ENCODE measurements at regions not wholly inside any gene's neighbourhood (a gene's known extent, or its start where the extent isn't known, plus 50 kb on each side); places are given as distances from the start of the nearest gene placed in this dataset.

DNA sequence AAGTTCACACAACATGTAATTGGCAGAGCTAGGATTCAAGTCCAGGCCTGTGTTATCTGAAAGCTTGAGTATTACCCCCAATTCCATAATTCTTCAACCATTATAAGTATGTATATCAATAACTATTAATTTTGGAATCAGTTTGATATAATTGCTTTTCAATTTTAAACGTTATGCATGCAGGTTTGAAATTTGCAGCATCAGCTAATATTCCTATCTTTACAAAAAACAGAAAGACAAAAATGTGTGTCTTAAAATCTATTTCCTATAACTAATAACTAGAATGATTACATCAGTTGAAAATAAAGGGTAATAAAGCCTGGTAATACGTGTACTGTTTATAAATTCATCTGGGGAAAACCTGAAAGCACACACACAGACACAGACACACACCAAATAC lies 543.3 kb upstream of the PKDCC start:
- DNase-seq, result no peak

DNA sequence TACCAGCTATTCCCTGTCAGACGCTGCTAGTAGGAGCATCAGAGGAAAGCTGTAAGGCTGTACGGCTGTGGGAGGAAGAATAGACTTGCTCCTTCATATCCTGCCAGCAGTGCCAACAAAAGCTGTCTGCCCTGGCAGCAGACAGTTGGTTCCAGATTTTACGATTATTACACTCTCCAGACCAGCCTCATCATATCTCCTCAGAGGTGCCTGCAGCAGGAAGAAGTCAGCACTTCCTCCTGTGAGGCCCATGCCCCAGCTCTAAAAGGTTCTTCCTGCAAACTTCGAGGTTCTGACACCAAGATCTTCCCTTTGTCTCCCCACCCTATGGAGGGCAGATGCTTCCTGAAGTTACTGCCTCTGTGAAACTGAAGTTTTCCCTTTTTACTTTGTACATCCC lies 537.7 kb upstream of the PKDCC start:
- DNase-seq, result no peak

DNA sequence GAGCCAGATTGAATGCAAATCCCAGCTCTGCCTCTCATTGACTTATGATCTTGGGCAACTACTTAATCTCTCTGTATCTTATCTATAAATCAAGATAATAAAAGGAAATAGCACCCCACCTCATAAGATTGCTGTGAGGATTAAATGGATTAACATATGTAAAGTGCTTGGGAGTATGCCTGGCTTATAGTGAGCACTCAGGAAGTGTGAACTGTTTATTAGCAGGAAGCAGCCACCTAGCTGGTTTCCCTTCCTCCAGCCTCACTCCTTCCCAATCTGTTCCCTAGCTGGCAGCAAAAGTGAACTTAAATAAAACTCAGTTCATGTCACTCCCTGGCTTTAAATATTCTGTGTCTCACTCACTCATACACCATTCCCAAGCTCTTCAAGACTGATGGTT lies 526.6 kb upstream of the PKDCC start:
- no peak for DNase-seq

DNA sequence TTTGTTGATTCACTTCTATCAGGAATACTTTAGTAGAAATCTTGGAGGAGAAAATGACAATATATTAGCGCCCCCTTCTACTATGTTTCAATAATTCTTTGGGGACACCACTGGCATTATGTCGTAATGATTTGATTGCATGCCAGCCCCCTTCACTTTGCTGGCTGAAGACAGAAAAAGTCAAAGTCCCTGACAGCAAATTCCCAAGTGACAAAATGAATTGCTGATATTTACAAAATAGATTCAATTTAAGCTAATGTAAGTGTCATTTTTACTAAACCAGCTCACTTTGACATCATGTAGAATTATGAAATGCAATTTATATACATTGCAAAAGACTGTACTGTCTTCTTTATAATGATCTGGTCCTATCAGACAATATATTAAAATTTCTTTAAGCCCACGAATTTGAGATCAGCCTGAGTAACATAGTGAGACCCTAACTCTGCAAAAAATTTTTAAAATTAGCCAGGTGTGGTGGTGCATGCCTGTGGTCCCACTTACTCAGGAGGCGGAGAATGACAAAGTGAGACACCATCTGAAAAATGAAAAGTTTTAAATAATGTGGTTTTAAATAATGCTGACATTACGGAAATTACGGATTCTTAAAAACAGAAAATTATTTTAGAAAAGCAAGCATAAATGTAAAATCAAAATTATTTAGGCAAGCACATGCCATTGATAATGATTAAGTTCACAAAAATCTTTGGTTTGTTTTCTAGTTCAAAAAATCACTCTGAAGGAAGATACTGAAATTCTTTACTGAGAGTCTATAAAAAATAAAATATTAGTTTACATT lies 520.1 kb upstream of the PKDCC start:
- DNase-seq, result no peak

DNA sequence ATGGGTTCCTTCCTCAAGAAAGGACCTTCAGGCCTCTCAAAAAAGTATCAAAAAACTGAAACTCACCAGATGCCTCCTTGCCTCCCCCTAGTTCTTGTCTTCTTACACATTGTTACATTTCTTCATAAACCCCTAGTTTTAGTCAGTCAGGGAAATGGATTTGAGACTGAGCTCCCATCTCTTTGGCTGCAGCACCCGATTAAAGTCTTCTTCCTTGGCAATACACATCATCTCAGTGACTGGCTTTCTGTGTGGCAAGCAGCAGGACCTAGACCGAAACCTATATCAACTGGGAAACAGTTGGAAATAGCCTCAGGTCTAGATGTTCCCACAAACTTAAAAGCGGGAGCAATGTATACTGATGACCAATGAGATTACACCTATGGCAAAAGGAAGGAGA lies 512.2 kb upstream of the PKDCC start:
- DNase-seq, result no peak

DNA sequence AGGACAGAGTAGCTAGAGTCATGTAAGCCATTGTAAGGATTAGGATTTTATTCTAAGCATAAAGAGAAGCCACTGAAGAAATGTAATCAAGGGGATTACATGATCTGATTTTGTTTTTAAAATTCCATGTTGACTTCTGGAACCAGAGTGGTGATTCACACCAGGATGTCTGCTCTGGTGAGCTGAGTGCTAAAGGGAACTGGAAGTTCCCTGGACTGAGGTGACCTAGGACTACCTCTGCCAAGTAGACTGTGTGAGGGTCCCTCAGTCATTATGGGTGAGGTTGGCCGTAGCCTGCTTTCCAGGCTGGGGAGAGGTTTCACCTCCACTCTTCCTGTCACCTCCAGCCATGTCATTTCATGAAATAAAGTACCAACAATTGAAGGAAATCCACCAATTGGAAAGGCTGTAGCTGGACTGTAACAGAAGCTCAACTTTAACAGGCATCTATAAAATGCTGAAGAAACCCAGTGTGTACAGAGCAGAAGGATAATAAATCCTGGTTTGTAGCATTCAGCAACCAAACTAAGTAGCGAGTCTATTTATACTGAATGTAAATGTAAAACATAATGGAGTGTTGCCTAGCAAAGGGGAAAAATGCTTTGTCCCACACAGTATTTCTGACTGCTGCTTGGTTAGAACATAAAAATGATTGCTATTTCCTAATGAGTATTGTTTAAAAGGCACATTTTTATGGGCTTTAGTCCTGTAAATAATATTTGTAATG lies 507.4 kb upstream of the PKDCC start:
- no peak for DNase-seq

DNA sequence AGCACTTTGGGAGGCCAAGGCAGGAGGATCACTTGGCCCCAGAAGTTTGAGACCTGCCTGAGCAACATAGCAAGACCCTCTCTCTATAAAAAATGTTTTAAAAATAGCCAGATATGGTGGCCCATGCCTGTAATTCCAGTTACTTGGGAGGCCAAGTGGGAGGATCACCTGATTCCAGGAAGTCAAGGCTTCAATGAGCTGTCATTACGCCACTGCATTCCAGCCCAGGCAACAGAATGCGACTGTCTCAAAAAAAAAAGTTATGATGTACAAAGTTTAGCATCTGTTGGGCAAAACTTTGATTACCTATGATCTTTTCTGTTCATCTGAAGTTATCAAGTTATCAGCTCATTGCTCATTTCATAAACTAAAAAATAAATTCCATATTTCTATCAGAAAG lies 504.1 kb upstream of the PKDCC start:
- DNase-seq, result no peak

DNA sequence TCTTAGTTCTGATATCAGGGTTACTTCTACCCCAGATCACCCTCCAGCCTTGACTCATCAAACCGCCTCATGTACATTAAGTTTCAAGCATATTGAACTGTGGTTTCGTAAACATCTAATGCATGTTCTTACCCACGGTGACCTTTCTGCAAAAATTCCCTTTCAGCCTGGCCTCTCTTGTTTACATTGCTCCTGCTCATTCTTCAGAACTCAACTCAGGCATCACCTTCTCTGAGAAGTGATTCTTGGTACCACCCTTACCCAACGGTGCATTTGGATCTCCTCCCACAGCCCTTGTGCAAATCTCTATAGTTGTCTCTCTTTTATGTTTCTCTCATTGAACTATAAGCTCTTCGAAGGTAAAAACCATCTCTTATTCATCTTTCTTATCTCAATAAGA lies 503.1 kb upstream of the PKDCC start:
- no peak for DNase-seq

DNA sequence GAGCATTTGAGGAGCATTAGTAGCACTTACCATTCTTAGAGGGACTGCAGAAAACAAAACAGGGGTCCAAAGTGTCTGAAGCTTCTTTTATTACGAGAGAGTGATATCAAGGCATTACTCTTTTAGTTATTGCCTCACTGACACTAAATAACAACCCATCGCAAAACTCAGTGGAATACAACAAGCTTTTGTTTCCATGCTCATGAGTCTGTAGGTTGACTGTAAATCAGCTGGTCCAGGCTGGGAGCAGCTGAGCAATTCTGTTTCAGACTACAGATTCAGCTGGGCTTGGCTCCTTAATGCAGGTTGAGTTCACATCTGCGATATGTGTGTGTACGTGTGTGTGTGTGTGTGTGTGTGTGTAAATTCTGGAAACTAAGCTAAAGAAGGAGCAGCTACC lies 501.8 kb upstream of the PKDCC start:
- no peak for DNase-seq

DNA sequence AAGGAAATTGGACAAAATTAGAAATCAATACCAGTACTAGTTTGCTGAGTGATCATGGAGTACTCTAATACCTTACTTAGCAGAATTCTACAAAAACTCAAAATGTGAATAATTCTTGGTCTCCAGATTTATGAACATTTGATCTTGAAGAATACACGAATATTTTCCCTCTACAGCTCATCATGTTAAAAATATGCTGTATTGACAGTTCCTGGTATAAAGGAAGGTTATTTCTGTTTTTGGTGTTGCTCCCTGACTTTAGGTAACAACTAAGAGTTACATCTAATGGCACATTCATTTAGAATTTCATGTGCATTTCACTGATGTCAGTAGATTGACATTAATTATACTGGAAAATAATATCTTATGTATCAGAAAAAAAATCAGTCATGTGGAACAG lies 479.2 kb upstream of the PKDCC start:
- DNase-seq, result no peak

DNA sequence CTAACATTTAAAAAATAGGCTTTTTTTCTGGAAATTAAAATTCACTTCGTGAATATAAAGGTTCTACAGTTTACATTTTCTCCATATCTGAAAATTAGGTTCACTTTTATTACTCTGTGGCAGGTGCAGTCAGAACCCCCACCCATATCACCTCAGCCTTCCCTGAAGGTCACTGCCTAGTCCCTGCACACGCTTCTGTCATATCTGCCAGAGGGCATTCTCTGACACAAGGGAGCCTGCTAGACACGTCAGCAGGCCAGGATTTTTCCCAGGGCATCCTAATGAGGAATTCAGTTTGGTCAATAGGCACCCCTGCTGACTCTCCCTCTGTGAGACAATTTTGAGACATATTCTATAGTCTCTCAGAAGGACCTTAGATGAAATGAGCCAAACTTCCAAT lies 475.7 kb upstream of the PKDCC start:
- DNase-seq, result no peak

DNA sequence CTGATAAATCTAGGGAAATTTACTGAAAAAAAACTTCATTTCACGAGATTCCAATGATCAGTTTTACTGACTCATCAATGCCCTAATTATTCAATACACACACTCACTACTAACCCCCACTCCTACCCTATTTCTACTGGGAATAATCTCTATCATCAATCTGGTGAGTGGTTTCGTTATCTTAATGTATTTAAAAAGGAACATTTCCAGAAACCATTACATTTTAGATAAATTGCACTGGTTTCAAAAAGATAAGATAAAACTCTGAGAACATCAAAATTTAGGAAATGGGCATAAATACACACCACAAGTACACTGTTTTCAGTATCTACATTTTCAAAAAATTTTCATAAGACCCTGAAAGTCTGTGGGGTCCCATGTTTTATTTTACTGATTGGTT lies 471.4 kb upstream of the PKDCC start:
- no peak for DNase-seq

DNA sequence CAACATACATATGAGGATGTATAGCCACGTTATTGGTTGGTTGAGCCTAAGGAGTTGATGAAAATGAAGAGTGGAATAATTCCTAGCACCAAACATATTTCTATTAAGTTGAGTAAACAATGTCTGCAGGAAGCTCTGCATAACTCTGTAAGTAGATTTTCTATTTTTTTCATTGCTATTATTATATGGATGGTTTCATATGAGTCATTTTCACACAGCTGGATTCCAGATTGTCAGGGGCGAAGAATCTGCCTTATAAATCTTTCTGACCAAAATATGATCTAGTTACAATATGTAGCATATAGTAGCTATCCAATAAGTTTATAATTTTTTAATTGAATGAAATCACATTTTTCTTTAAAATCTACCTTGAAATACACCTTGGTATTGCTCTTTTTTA lies 468.0 kb upstream of the PKDCC start:
- DNase-seq, result no peak

DNA sequence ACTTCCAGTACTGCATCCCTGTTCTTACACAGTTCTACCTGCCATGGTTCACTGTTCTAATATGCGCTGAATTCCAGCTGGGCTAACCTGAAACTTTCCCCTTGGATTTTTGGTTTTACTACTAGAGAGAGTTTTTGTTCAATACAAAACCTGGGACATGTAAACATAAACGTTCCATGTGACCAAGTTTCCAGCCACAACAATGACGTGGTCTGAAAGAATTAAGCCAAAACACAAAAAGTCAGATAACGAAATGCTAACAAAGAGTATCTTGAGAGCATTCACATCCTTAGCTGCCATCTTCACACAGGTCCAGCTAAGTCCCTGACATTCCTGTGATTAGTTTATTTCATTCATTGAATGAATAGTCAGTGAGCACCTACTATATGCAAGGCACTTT lies 467.0 kb upstream of the PKDCC start:
- DNase-seq, result no peak

DNA sequence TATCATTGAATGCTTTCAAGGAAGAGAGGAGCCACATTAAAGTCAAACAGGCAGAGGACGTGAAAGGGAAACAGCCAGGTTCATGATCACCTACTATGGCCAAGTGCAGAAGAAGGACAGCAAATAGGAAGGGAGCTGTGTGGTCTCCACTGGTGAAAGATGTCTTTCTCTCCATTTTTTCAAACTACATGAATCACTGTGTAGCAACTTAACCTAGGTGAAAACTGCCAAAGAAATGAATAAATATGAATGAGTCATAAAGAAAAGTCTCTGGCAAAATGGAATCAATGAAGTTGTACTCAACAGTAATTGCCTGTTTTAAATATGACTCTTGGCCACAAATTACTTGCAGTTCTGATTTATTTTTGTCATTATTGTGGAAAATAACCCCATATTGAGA lies 452.6 kb upstream of the PKDCC start:
- DNase-seq, result no peak

DNA sequence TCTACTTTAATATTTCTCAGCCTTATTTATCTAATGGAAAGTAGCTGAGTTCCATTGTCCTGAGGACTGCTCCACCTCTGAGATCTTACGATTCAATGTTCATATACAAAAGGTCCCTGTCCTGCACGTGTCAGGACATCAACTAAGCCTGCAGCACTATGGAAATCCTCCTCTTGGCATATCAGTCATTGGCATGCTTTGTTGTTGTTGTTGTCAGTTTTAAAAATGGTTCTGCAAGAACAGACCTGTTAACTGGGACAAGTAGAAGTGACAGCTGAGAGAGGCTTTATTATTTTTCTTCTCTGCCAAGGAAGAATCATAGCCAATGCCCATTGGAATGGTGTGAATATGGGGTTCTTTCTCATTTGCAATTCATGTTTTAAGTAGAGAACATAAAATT lies 450.1 kb upstream of the PKDCC start:
- no peak for DNase-seq

DNA sequence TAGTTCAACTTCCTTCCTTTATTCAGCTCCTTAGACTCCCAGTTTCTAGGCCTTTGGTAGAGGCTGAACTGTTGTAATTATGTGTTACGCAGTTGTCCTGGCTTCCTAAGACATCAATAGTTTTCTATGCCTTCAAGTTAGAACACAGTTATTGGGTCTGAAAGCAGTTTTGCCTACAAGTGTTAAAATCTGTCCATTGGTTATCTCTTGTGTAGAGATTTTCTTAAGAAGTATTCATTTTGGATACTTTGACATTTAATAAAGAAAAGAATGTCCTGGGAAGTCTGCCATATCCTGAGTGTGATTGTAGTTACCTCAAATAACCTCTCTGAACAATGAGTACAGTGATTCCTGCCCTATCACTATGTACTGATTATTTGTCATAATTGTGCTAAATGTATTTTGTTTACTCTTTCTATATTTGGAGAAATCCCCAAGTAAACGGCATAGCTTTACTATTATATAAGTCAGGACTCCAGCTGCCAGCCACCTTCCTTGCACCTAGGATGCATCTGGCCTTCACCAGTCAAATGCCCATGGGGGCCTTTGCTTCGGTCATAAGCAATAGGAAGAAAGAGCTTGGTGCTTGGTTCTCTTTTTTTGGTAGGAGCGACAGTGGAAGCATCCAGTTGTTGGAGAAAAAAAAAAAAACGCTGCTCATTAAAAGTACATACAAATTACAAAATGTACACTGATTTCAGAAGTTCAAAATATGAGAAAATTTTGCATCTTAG lies 449.5 kb upstream of the PKDCC start:
- DNase-seq, result no peak

DNA sequence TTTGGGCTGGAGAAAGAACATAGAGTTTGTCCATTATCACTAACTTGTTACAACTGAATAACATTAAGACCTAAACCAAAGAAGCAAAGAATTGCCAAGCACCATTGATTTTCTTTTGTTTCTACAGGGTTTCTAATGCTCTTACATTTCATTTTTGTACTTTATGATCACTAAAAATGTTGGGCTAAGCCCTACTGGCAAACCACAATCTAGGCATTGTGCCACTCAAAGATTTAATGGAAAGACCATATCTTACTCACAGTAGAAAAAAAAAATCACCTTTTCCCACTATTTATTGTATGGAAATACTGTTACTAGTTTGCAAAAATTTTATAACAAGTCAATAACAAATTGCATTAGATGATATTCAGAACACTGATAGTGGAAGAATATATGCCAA lies 447.4 kb upstream of the PKDCC start:
- DNase-seq, result no peak

DNA sequence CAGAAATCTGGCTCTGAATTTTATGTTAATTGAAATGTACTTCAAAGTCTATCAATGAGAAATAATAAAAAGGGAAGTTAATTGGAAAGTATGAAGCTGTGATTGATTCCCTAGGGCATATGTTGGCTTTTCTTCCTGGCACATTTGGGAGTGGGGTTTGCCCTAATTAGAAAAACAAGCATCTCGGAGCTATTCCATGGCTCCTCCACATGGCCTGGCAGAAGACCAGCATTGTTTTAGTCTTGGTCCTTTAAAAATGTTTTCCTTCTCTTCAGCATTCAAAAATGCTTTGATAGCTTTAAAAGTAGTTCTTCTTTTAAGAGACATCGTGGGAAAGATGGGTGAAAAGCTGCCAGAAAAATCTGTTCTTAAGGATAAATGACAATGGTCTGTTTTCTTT lies 445.5 kb upstream of the PKDCC start:
- DNase-seq, result no peak

DNA sequence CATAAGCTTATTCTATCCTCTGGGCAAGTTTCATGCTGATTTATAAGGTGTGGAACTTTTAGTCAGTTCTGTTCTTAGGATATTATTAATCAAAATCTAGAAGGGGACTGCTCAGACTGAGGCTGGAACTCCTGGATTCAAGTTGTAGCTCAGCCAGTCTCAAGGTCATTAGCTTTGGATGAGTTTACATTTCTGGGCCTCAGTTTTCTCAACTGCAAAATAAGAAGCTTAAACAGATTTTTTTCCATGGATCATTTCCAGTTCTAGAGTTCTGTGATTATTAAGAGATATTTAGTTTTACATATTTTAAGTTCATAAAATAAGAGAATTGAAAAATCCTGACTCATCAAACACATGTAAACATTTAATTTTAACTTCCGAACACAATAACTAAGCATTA lies 442.5 kb upstream of the PKDCC start:
- DNase-seq, result no peak

DNA sequence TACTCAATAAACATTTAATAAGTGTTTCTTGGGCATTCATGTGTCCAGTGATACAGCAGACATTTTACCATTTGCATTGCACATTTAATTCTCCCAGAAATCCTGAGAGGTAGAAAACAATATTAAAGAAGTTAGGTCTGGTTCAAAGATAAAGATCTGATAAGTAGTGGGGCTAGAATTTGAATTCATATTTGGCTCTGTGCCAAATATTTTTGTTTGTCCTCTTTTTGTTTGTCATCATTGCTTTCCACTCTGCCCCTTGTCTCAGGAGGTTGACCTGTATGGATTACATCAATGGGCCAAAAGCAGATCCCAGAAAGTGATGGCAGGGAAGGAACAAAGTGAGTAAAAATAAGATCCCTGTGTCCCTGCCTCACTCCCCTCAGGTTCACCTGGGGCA lies 441.9 kb upstream of the PKDCC start:
- no peak for DNase-seq

DNA sequence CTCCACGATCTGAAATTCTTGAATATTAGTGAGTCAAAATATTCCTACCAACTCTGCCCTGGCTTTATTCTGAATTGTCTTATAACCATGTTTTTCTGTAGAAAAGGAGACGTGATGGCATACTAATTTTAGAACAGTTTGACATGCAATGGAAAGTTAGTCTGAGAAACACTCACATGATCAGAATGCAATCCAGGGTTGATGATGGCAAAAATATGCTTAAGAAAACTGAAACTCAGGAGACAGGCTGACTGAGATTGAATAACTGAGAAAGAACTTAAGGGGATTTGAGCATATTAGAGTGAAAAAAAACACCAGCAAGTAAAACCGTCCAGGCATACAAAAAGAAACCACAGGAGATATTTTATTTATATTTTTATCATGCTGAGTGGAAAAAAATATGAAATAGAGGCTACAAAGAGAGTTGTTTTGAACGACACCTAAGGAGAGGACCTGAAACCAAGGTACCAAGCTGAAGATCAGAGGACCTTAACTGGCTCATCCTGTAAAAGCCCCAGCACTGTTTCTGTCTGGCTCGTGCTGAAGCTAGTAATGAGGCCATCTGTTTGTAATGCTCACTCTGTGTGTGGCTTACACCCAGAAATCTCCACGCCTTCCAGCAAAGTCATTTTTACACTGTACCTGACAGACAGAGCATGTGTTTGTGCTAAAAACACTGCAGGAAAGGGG lies 437.2 kb upstream of the PKDCC start:
- peak; percentile 73 for DNase-seq

DNA sequence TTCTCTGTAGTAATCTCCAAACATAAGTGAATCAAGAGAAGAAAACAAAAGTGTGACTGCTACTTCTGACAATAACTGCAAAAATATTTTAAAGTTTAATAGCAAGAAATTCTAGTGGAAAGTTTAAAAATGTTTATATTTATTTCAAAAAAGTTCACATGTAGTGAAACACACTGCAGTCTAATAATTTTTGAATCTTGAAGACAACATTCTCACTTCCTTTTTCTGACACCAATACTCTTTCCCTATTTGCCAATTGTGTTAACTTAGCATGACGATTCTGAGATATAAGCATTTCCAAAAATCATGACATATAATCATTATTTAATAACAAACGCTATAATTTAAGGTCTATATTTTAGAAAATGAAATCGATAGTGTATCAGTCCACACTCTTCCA lies 429.1 kb upstream of the PKDCC start:
- no peak for DNase-seq

DNA sequence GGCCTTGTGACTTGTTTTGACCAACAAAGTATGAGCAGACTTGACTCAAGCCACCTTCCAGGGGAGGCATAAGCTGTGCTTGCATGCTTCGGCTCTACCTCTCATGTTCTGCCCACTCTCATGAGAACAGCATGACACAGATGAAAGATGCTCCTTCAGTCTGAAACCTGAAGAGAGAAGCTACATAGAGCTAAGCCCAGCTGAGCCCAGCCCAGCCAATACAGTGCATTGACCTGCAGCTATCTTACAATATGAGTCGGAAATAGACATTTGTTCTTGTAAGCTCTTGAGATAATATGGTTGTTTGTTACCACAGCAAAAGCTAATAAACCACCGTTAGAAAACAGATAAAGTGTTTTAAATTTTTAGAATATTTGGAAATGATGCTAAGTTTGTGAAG lies 426.7 kb upstream of the PKDCC start:
- DNase-seq, result no peak

All from NCI-H1694 (cell line).